ENCODE measurements at regions not wholly inside any gene's neighbourhood (a gene's known extent, or its start where the extent isn't known, plus 50 kb on each side); places are given as distances from the start of the nearest gene placed in this dataset.

GRCh38 chr10:124315591-124316270 is 103.0 kb downstream of the OAT start:
- Mint-ChIP-seq H3K9me3 (ENCODE audit: low read depth) (no peaks in the 10 kb centered on the region), H3K4me3 (ENCODE audit: unreplicated experiment) (no peak overlapping the region), H3K27me3 (ENCODE audit: low read depth) (no peaks in the 10 kb centered on the region)

GRCh38 chr10:124313374-124313773 is 105.3 kb downstream of the OAT start:
- Mint-ChIP-seq H3K4me1 (ENCODE audit: low read depth) (peaks cover 15% of the 10 kb centered on the region), H3K9me3 (ENCODE audit: low read depth) (no peaks in the 10 kb centered on the region), H3K27ac (ENCODE audit: unreplicated experiment) (no peak overlapping the region), H3K4me3 (ENCODE audit: unreplicated experiment) (no peak overlapping the region), H3K27me3 (ENCODE audit: low read depth) (peaks cover 4% of the 10 kb centered on the region), H3K36me3 (ENCODE audit: low read depth) (peaks cover 2% of the 10 kb centered on the region)
- no peak for DNase-seq (ENCODE audit: low spot score)
- no peak for TF ChIP-seq CTCF (IDR thresholded peaks at IDR 0.05)

More at GRCh38 chr10:124315591-124316270, 103.0 kb downstream of the OAT start:
- TF ChIP-seq CTCF (IDR thresholded peaks at IDR 0.05), result no peak
- H3K27ac Mint-ChIP-seq (ENCODE audit: unreplicated experiment), result peak overlapping the region; percentile 6
- peaks cover 26% of the 10 kb centered on the region for H3K4me1 Mint-ChIP-seq (ENCODE audit: low read depth)
- no peaks in the 10 kb centered on the region for H3K36me3 Mint-ChIP-seq (ENCODE audit: low read depth)
- no peak for DNase-seq (ENCODE audit: low spot score)

- Mint-ChIP-seq H3K27ac (ENCODE audit: unreplicated experiment) (no peak overlapping the region), H3K9me3 (ENCODE audit: low read depth) (no peaks in the 10 kb centered on the region), H3K36me3 (ENCODE audit: low read depth) (peaks cover 4% of the 10 kb centered on the region), H3K4me3 (ENCODE audit: unreplicated experiment) (no peak overlapping the region), H3K27me3 (ENCODE audit: low read depth) (peaks cover 6% of the 10 kb centered on the region), H3K4me1 (ENCODE audit: low read depth) (no peaks in the 10 kb centered on the region)
- TF ChIP-seq CTCF (IDR thresholded peaks at IDR 0.05), result no peak
- peak; percentile 75 for DNase-seq (ENCODE audit: low spot score)
These were observed 109.9 kb downstream of the OAT start for GRCh38 chr10:124308811-124309210.

GRCh38 chr10:124308056-124308645 is 110.6 kb downstream of the OAT start:
- Mint-ChIP-seq H3K27me3 (ENCODE audit: low read depth) (peaks cover 6% of the 10 kb centered on the region), H3K27ac (ENCODE audit: unreplicated experiment) (no peak overlapping the region), H3K36me3 (ENCODE audit: low read depth) (peaks cover 4% of the 10 kb centered on the region), H3K4me3 (ENCODE audit: unreplicated experiment) (no peak overlapping the region), H3K4me1 (ENCODE audit: low read depth) (no peaks in the 10 kb centered on the region), H3K9me3 (ENCODE audit: low read depth) (no peaks in the 10 kb centered on the region)
- peak; percentile 52 for DNase-seq (ENCODE audit: low spot score)
- no peak for TF ChIP-seq CTCF (IDR thresholded peaks at IDR 0.05)

GRCh38 chr10:124307591-124307990 is 111.1 kb downstream of the OAT start:
- no peaks in the 10 kb centered on the region for H3K4me1 Mint-ChIP-seq (ENCODE audit: low read depth)
- no peaks in the 10 kb centered on the region for H3K9me3 Mint-ChIP-seq (ENCODE audit: low read depth)

More at GRCh38 chr10:124307591-124307990, 111.1 kb downstream of the OAT start:
- Mint-ChIP-seq H3K27ac (ENCODE audit: unreplicated experiment) (no peak overlapping the region), H3K36me3 (ENCODE audit: low read depth) (peaks cover 4% of the 10 kb centered on the region), H3K27me3 (ENCODE audit: low read depth) (peaks cover 6% of the 10 kb centered on the region), H3K4me3 (ENCODE audit: unreplicated experiment) (no peak overlapping the region)
- TF ChIP-seq CTCF (IDR thresholded peaks at IDR 0.05), result no peak
- DNase-seq (ENCODE audit: low spot score), result peak; percentile 37
